ENCODE measurements at regions not wholly inside any gene's neighbourhood (a gene's known extent, or its start where the extent isn't known, plus 50 kb on each side); places are given as distances from the start of the nearest gene placed in this dataset.
"Not testable (repeated sequence)": the region's sequence is repeated elsewhere in the genome, so short reads cannot be mapped to it uniquely, and the experiment has no call there.

DNA sequence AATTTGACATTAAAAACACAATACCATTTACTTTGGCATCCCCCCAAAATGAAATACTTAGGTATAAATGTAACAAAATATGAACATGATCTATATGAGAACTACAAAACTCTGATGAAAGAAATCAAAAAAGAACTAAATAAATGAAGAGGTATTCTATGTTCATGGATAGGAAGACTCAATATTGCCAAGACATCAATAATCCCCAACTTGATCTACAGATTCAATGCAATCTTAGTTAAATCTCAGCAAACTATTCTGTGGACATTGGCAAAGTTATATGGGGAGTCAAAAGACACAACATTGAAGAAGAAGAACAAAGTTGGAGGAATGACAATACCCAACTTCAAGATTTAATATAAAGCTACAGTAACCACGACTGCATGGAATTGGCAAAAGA lies 145.2 kb upstream of the HEY2 start:
- no peak for DNase-seq
- Mint-ChIP-seq H3K27me3 (peaks cover 12% of the 10 kb centered on the region), H3K36me3 (ENCODE audit: low read depth) (no peaks in the 10 kb centered on the region), H3K4me1 (no peaks in the 10 kb centered on the region), H3K4me3 (no peak overlapping the region), H3K27ac (no peak overlapping the region)
- H3K9me3 ChIP-seq (ENCODE audit: control insufficient read depth, low read length, poor library complexity, severe bottlenecking), result no peaks in the 10 kb centered on the region
- no peak for ATAC-seq

DNA sequence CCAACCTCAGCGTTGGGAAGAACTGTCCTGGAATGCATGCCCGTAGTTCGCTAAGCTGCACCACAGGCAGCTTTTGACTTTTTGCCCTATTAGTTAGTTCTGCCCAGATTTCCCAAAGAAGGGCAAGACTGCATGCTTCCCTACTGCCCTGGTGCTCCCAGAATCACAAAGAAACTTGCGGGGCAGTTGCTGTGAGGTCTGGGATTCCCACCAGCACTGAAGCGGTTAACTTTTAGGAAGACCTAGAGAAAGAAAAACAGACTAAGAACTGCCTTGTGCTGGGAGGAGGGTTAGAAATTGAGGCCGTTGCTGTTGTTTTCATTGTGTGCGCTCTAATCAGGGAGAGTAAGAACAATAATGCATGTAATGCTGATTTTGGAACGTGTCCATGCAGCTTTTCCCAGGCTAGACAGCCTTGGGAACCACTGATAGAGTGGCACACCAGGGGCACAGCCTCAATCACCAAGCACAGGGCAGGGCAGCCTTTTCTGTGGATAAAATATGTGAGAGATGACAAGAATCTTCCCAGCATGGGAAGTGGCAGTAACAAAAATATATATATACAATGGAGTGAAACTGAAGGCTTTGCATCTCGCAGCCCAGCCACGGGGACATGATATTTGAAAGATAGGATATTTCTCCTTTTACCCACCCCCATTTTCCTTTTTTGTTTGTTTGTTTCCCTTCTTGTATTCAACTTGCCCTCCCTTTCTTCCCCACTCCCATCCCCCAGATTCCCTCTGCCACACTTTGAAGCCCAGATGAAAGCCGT lies 137.7 kb upstream of the HEY2 start:
- H3K4me3 Mint-ChIP-seq, result no peak overlapping the region
- peaks cover 35% of the 10 kb centered on the region for H3K27me3 Mint-ChIP-seq
- no peaks in the 10 kb centered on the region for H3K36me3 Mint-ChIP-seq (ENCODE audit: low read depth)
- no peaks in the 10 kb centered on the region for H3K9me3 ChIP-seq (ENCODE audit: control insufficient read depth, low read length, poor library complexity, severe bottlenecking)
- ATAC-seq (no peak), DNase-seq (no peak)
- H3K27ac Mint-ChIP-seq, result no peak overlapping the region
- no peaks in the 10 kb centered on the region for H3K4me1 Mint-ChIP-seq

DNA sequence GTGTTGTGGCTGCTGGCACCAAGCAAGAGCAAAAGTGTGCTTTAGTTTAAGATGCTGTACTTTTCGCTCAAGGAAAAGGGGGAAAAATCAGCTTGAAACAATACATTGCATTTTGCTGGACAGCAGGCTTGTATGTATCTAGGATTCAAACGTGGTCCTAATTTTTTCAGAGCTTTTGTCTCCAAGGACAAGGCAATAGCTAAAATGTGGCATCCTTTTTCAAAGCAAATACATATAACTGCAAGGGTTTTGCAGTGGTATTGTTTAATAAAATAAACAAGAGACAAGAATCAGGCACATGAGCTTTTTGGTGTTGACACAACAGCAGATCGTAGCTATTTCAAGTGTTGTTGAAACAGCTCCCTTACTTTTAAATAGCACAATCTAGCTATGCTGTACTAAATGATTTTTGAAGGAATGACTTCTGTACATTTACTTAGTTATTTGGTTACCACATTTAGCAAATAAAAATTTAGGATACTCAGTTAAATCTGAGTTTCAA lies 137.0 kb upstream of the HEY2 start:
- ATAC-seq, result no peak
- H3K27ac Mint-ChIP-seq, result no peak overlapping the region
- H3K27me3 Mint-ChIP-seq, result peaks cover 36% of the 10 kb centered on the region
- no peaks in the 10 kb centered on the region for H3K4me1 Mint-ChIP-seq
- no peak overlapping the region for H3K4me3 Mint-ChIP-seq
- H3K9me3 ChIP-seq (ENCODE audit: control insufficient read depth, low read length, poor library complexity, severe bottlenecking), result no peaks in the 10 kb centered on the region
- no peaks in the 10 kb centered on the region for H3K36me3 Mint-ChIP-seq (ENCODE audit: low read depth)
- no peak for DNase-seq

DNA sequence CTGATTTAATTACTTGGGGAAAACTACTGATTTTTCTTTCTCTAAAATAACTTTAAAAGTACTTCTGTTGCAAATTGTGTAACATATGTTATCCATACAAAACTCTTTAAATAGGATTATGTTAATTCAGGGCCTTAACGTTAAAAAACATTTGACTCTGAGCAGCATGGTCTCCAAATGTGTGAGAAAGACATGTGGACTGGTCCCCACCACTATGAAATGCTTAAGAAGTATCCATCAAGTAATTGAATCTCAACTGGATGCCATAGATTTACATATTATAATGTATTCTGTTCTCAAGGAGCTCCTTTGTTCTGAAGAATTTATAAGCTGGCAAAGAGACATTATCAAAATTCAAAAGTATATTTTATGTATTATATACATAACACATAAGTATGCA lies 130.8 kb upstream of the HEY2 start:
- Mint-ChIP-seq H3K4me1 (no peaks in the 10 kb centered on the region), H3K4me3 (no peak overlapping the region), H3K36me3 (ENCODE audit: low read depth) (no peaks in the 10 kb centered on the region), H3K27me3 (peaks cover 51% of the 10 kb centered on the region), H3K27ac (no peak overlapping the region)
- ATAC-seq (no peak), DNase-seq (no peak)
- no peaks in the 10 kb centered on the region for H3K9me3 ChIP-seq (ENCODE audit: control insufficient read depth, low read length, poor library complexity, severe bottlenecking)

DNA sequence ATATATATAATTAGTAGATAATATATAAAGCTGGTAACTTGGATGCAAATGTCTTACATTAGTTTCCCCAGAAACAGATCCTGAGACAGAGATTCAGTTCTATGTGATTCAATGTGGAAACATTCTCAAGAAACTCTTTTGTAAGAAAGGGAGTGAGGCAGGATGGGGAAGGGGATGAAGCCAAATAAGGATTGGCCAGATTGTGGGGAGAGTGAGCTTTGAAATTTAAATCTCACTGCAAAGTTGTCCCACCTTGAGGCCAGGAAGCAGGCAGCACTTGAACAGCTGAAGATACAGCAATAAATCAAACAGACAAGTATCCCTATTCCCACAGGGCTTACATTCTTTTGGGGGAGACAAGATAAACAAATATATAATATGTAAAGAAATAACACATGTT lies 126.3 kb upstream of the HEY2 start:
- H3K27me3 Mint-ChIP-seq, result peaks cover 54% of the 10 kb centered on the region
- DNase-seq, result no peak
- no peak for ATAC-seq
- H3K9me3 ChIP-seq (ENCODE audit: control insufficient read depth, low read length, poor library complexity, severe bottlenecking), result no peaks in the 10 kb centered on the region
- H3K4me3 Mint-ChIP-seq, result no peak overlapping the region
- no peaks in the 10 kb centered on the region for H3K36me3 Mint-ChIP-seq (ENCODE audit: low read depth)
- H3K27ac Mint-ChIP-seq, result no peak overlapping the region
- H3K4me1 Mint-ChIP-seq, result peaks cover 3% of the 10 kb centered on the region

DNA sequence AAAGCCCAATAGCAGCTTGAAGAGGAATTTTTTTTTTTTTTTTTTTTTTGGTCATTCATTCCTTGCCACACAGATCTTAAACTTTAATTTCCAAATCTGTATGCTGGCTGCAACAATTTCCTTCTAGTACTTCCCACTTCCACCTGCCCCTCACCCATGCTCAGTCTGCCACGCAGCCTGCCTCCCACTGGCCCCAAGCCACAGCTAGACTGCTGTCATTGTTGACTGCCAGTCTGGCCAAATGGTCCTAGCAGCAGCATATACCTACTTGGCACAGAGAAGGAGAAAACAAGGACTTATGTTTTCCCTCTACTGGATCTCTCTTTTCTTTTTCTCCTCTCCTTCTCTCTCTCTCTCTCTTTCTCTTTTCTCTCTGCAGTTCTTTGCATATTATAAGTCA lies 118.3 kb upstream of the HEY2 start:
- no peaks in the 10 kb centered on the region for H3K9me3 ChIP-seq (ENCODE audit: control insufficient read depth, low read length, poor library complexity, severe bottlenecking)
- Mint-ChIP-seq H3K4me3 (no peak overlapping the region), H3K4me1 (peaks cover 8% of the 10 kb centered on the region), H3K36me3 (ENCODE audit: low read depth) (no peaks in the 10 kb centered on the region), H3K27me3 (peaks cover 33% of the 10 kb centered on the region), H3K27ac (no peak overlapping the region)
- ATAC-seq, result no peak
- DNase-seq, result no peak

DNA sequence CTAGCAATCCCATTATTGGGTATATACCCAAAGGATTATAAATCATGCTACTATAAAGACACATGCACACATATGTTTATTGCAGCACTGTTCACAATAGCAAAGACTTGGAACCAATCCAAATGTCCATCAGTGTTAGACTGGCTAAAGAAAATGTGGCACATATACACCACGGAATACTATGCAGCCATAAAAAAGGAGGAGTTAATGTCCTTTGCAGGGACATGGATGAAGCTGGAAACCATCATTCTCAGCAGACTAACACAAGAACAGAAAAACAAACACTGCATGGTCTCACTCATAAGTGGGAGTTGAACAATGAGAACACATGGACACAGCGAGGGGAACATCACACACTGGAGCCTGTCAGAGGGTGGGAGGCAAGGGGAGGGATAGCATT lies 113.4 kb upstream of the HEY2 start:
- H3K4me3 Mint-ChIP-seq; H3K27ac Mint-ChIP-seq; ATAC-seq; H3K4me1 Mint-ChIP-seq; DNase-seq; H3K36me3 Mint-ChIP-seq (ENCODE audit: low read depth); H3K9me3 ChIP-seq (ENCODE audit: control insufficient read depth, low read length, poor library complexity, severe bottlenecking): not testable (repeated sequence)
- H3K27me3 Mint-ChIP-seq, result peaks cover 35% of the 10 kb centered on the region

DNA sequence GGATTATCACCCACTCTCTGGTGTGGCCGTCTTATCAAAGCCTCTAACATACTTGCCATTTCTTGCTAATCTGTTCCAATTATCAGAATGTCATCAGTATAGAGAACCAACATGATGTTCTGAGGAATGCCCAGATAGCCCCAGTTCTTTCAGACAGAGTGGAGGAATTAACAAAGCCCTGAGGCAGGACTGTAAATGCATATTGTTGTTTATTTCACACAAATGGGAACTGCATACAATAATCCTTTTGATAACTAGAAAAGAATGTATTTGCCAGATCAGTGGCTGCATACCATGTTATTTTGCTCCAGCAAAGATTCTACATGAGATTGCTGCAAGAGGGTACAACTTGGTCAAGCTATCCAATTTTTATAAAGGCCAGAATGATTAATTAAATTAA lies 112.8 kb upstream of the HEY2 start:
- DNase-seq (no peak), ATAC-seq (no peak)
- no peak overlapping the region for H3K27ac Mint-ChIP-seq
- no peaks in the 10 kb centered on the region for H3K9me3 ChIP-seq (ENCODE audit: control insufficient read depth, low read length, poor library complexity, severe bottlenecking)
- H3K4me3 Mint-ChIP-seq, result no peak overlapping the region
- H3K4me1 Mint-ChIP-seq, result peaks cover 4% of the 10 kb centered on the region
- H3K27me3 Mint-ChIP-seq, result peaks cover 35% of the 10 kb centered on the region
- no peaks in the 10 kb centered on the region for H3K36me3 Mint-ChIP-seq (ENCODE audit: low read depth)

DNA sequence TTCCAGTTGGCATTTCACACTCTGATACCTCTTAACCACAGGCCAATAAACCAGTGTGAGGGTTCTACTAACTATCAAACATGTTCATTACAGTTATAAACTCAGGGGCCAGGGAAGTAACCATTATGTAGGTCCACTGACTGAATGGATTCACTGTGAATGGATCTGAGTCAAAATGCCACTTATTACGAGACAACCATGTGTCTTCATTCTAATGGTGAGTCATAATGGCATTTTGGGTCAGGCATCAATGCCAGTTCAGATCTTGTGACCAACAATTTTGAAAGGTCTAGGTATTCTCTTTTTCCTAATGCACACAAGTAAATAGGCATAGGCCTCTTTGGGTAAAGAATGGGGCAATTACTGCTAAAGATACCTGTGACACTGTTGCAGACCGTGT lies 112.2 kb upstream of the HEY2 start:
- H3K4me1 Mint-ChIP-seq, result peaks cover 4% of the 10 kb centered on the region
- no peaks in the 10 kb centered on the region for H3K36me3 Mint-ChIP-seq (ENCODE audit: low read depth)
- DNase-seq, result no peak
- ATAC-seq, result no peak
- no peaks in the 10 kb centered on the region for H3K9me3 ChIP-seq (ENCODE audit: control insufficient read depth, low read length, poor library complexity, severe bottlenecking)
- no peak overlapping the region for H3K27ac Mint-ChIP-seq
- peaks cover 38% of the 10 kb centered on the region for H3K27me3 Mint-ChIP-seq
- H3K4me3 Mint-ChIP-seq, result no peak overlapping the region

DNA sequence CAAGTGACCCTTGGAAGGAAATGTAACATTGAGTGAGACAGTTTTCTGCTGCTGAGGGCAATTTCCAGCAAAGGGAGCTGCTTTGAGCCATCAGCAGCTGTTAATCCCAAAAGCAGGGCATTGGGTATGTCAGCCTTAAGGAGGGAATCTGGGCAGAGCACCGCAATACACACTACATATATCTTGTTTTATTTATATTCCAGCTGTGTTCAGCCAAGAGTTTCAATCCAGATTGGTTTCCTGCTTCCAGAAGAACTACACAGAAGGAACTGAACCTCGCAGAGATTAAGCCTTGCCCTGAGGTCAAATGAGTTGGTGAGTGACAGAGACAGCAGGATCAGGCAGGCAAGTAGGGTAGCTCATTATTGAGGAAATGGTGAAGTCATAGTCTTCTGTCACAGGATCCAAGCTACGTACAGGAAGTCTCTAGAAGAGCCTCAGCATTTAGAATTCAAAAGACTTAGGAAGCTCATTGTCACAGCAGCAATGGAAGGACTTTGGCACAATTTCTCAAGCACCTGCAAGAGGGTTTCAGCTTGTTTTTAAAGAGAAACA lies 109.9 kb upstream of the HEY2 start:
- no peak for DNase-seq
- Mint-ChIP-seq H3K36me3 (ENCODE audit: low read depth) (no peaks in the 10 kb centered on the region), H3K4me1 (peaks cover 4% of the 10 kb centered on the region)

DNA sequence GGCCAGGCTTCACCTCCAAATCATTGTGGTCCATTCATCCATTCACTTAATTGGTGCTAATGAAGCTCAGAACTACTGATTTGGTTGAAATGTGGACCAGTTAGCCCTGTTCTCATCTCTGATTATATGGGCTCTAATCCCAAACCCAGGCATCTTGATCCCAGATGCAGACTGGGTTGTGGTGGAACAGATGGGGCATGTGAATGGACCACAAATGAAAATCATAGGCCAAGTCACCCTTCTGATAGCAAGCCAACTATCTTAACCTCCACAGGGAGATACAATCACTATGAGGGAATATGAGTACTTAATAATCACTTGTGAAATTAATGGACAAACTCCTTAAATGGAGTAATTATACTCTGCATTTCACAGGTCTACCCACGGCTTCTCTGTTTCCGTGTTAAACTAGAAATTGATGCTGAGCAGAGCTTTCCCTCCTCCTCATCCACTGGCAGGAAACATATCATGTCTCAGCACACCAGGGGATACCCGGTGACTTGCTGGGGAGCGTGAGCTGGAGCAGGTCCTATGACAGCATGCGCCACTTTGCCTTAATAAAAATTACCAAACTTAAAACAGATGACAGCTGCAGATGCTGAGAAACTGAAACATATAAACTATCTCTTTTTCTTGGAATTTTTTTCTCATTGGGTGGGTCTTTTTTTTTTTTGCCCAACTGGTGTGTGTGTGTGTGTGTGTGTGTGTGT lies 108.8 kb upstream of the HEY2 start:
- H3K4me1 Mint-ChIP-seq, result peaks cover 4% of the 10 kb centered on the region
- no peak overlapping the region for H3K27ac Mint-ChIP-seq
- ATAC-seq, result no peak

More for the DNA sequence above, 109.9 kb upstream of the HEY2 start:
- Mint-ChIP-seq H3K4me3 (no peak overlapping the region), H3K27ac (no peak overlapping the region), H3K27me3 (peaks cover 45% of the 10 kb centered on the region)
- no peaks in the 10 kb centered on the region for H3K9me3 ChIP-seq (ENCODE audit: control insufficient read depth, low read length, poor library complexity, severe bottlenecking)
- ATAC-seq, result no peak

DNA sequence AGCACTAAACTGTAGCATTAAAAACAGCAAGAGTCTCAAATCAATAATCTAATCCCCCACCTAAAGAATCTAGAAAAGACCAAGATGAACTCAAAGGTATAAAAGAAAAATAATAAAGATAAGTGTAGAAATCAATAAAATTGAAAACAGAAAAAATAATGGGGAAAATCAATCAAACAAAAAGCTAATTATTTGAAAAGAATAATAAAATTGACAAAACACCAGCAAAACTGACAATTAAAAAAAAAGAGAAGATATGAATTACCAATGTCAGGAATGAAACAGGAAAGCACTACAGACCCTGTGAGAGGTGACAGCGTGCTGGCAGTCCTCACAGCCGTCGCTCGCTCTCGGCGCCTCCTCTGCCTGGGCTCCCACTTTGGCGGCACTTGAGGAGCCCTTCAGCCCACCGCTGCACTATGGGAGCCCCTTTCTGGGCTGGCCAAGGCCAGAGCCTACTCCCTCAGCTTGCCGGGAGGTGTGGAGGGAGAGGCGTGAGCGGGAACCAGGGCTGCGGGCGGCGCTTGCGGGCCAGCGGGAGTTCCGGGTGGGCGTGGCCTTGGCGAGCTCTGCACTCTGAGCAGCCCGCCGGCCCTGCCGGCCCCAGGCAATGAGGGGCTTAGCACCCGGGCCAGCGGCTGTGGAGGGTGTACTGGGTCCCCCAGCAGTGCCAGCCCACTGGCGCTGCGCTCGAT lies 105.3 kb upstream of the HEY2 start:
- DNase-seq; H3K4me1 Mint-ChIP-seq; H3K9me3 ChIP-seq (ENCODE audit: control insufficient read depth, low read length, poor library complexity, severe bottlenecking); H3K4me3 Mint-ChIP-seq; H3K36me3 Mint-ChIP-seq (ENCODE audit: low read depth); H3K27ac Mint-ChIP-seq; ATAC-seq: not testable (repeated sequence)
- H3K27me3 Mint-ChIP-seq, result peaks cover 34% of the 10 kb centered on the region

More for the DNA sequence above, 108.8 kb upstream of the HEY2 start:
- DNase-seq, result no peak
- Mint-ChIP-seq H3K4me3 (no peak overlapping the region), H3K36me3 (ENCODE audit: low read depth) (no peaks in the 10 kb centered on the region), H3K27me3 (peaks cover 46% of the 10 kb centered on the region)
- H3K9me3 ChIP-seq (ENCODE audit: control insufficient read depth, low read length, poor library complexity, severe bottlenecking), result no peaks in the 10 kb centered on the region

DNA sequence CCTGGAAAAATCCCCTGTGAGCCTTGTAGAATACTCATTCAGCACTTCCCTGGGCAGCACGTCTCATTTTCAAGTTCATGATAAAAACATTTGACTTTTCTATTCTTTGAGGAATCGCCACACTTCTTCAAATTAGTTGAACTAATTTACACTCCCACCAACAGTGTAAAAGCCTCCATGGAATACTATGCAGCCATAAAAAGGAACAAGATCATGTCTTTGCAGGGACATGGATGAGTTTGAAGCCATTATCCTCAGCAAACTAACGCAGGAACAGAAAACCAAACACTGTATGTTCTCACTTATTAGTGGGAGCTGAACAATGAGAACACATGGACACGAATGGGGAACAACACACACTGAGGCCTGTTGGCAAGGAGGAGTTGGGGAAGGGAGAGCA lies 102.0 kb upstream of the HEY2 start:
- H3K27me3 Mint-ChIP-seq, result peaks cover 13% of the 10 kb centered on the region
- H3K4me3 Mint-ChIP-seq, result no peak overlapping the region
- ATAC-seq (no peak), DNase-seq (no peak)
- H3K4me1 Mint-ChIP-seq, result no peaks in the 10 kb centered on the region
- H3K9me3 ChIP-seq (ENCODE audit: control insufficient read depth, low read length, poor library complexity, severe bottlenecking), result no peaks in the 10 kb centered on the region
- H3K36me3 Mint-ChIP-seq (ENCODE audit: low read depth), result no peaks in the 10 kb centered on the region
- no peak overlapping the region for H3K27ac Mint-ChIP-seq

Data from T-helper 17 cell (primary cell).